Gastroesophageal sphincter (tissue), 3 donors: ENCODE measurements at regions not wholly inside any gene's neighbourhood (a gene's known extent, or its start where the extent isn't known, plus 50 kb on each side); places are given as distances from the start of the nearest gene placed in this dataset.

Source experiments
- EP300 ChIP-seq: sonication (generic); formaldehyde crosslinking; IDR thresholded peaks from one replicate; pipeline ENCODE4 v1.6.1; 2017; ENCODE audit warnings: antibody characterized with exemption, mild to moderate bottlenecking
- POLR2A ChIP-seq, 2 donors: fragments of 450-650 bp; IDR thresholded peaks; one replicate each; pipeline ENCODE4 v1.6.1; 2017; ENCODE audit warnings: antibody characterized with exemption in 2 of 2, mild to moderate bottlenecking in 2 of 2, moderate library complexity in 1 of 2
- POLR2AphosphoS5 ChIP-seq: sonication (generic); formaldehyde crosslinking; IDR thresholded peaks from one replicate; pipeline ENCODE4 v1.6.1; 2017; ENCODE audit warnings: antibody characterized with exemption
- TF ChIP-seq, protein P1 (sequence below), 4 experiments: fragments of 200-600 bp in 2 of 4; fragments of 450-650 bp in 2 of 4; sonication (generic) in 1 of 4; IDR thresholded peaks; one replicate each; pipeline ENCODE4 v1.5.1; 2017 to 2019; ENCODE audit warnings: antibody characterized with exemption in 4 of 4, mild to moderate bottlenecking in 2 of 4, moderate library complexity in 2 of 4

DNA sequence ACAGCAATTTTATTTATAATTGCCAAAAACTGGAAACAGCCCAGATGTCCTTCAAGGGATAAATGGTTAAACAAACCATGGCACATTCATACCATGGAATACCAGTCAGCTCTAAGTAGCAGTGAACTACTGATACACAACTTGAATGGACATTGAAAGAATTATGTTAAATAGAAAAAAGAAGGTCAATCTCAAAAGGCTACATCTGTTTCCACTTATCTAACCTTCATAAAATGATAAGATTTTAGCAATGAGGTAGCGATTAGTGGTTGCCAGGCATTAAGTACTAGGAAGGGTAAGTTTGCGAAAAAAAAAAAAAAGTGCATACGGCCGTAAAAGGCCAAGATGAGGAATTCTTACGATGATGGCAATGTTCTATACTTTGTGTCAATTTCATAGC, 738.7 kb upstream of the ANO3 start:
- TF ChIP-seq POLR2A (IDR thresholded peaks at IDR 0.05) = no peak
- TF ChIP-seq, protein P1, sequence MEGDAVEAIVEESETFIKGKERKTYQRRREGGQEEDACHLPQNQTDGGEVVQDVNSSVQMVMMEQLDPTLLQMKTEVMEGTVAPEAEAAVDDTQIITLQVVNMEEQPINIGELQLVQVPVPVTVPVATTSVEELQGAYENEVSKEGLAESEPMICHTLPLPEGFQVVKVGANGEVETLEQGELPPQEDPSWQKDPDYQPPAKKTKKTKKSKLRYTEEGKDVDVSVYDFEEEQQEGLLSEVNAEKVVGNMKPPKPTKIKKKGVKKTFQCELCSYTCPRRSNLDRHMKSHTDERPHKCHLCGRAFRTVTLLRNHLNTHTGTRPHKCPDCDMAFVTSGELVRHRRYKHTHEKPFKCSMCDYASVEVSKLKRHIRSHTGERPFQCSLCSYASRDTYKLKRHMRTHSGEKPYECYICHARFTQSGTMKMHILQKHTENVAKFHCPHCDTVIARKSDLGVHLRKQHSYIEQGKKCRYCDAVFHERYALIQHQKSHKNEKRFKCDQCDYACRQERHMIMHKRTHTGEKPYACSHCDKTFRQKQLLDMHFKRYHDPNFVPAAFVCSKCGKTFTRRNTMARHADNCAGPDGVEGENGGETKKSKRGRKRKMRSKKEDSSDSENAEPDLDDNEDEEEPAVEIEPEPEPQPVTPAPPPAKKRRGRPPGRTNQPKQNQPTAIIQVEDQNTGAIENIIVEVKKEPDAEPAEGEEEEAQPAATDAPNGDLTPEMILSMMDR (IDR thresholded peaks at IDR 0.05) = no peak
- no peak for TF ChIP-seq POLR2AphosphoS5
- no peak for TF ChIP-seq EP300
